ENCODE measurements at regions not wholly inside any gene's neighbourhood (a gene's known extent, or its start where the extent isn't known, plus 50 kb on each side); places are given as distances from the start of the nearest gene placed in this dataset.

- TF ChIP-seq EP300 (IDR thresholded peaks at IDR 0.05; ENCODE audit: borderline replicate concordance) (no peak), RAD21 (IDR thresholded peaks at IDR 0.05; ENCODE audit: low read depth) (no peak)
Measured at GRCh38 chr4:60948008-60948407, 252.1 kb upstream of the ADGRL3 start.

All from Ishikawa (cell line).